KMS-11 (cell line): ENCODE measurements at regions not wholly inside any gene's neighbourhood (a gene's known extent, or its start where the extent isn't known, plus 50 kb on each side); places are given as distances from the start of the nearest gene placed in this dataset.

Experiments used
- H2AFZ ChIP-seq: fragments of 200-600 bp; sonication (generic); 2 replicates; pipeline ENCODE4 v1.6.1; 2016; ENCODE audit warnings: antibody characterized with exemption, mixed run types, low read depth
- H3K27ac ChIP-seq: fragments of 200-600 bp; sonication (generic); 2 replicates; pipeline ENCODE4 v1.6.1; 2016; ENCODE audit warnings: mild to moderate bottlenecking, mixed run types
- H3K27me3 ChIP-seq: fragments of 200-600 bp; sonication (generic); 2 replicates; pipeline ENCODE4 v1.6.1; 2017; ENCODE audit warnings: mild to moderate bottlenecking, low read depth, mixed run types, moderate library complexity; ENCODE audit not compliant: insufficient read depth
- H3K36me3 ChIP-seq: fragments of 200-600 bp; sonication (generic); 2 replicates; pipeline ENCODE4 v1.6.1; 2017; ENCODE audit warnings: mild to moderate bottlenecking, mixed run types; ENCODE audit not compliant: insufficient read depth
- H3K4me1 ChIP-seq: fragments of 200-600 bp; sonication (generic); 2 replicates; pipeline ENCODE4 v1.6.1; 2016; ENCODE audit warnings: mild to moderate bottlenecking, low read depth, mixed run types; ENCODE audit not compliant: poor library complexity, severe bottlenecking
- H3K4me2 ChIP-seq: fragments of 200-600 bp; sonication (generic); 2 replicates; pipeline ENCODE4 v1.7.0; 2016; ENCODE audit warnings: mild to moderate bottlenecking, mixed run types
- H3K4me3 ChIP-seq: fragments of 200-600 bp; sonication (generic); IDR thresholded peaks from 2 replicates; pipeline ENCODE4 v1.6.1; 2017; ENCODE audit warnings: low read depth, low read length, mixed read lengths; ENCODE audit not compliant: insufficient read depth
- H3K79me2 ChIP-seq: fragments of 200-600 bp; sonication (generic); 2 replicates; pipeline ENCODE4 v1.6.1; 2016; ENCODE audit warnings: low read depth, mixed run types; ENCODE audit not compliant: insufficient read depth
- H3K9ac ChIP-seq: fragments of 200-600 bp; sonication (generic); 2 replicates; pipeline ENCODE4 v1.6.1; 2016; ENCODE audit warnings: mild to moderate bottlenecking, mixed run types
- H4K20me1 ChIP-seq: fragments of 200-600 bp; sonication (generic); 2 replicates; pipeline ENCODE4 v1.6.1; 2016; ENCODE audit warnings: mild to moderate bottlenecking, mixed run types; ENCODE audit not compliant: insufficient read depth
- TF ChIP-seq, protein P1 (sequence below): fragments of 200-600 bp; sonication (generic); conservative IDR thresholded peaks from 2 replicates; pipeline ENCODE4 v1.6.1; 2017; ENCODE audit warnings: low read depth, mild to moderate bottlenecking, antibody characterized with exemption, low read length, moderate library complexity, mixed read lengths

DNA sequence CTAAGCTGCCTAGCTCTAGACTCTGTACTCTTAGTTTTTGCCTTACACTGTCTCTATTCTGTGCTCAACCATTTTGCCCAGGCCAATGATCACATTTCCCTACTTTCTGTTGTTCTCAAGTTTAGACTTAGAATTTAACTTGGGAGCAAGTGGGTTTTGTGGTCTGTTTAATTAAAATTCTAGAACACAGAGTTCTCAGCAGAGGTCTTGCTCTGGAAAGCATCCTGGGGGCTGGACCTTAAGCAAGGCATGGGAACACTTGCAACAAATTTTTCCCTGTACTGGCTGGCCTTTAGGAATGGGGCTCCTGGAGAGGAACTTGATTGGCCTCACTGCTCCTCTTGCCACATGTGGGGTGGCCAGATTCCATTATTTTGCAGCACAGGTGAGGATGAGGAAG, 236.3 kb upstream of the LRTM1 start:
- Histone ChIP-seq H3K27ac (no peak overlapping the region), H3K27me3 (no peaks in the 10 kb centered on the region), H3K36me3 (no peaks in the 10 kb centered on the region), H4K20me1 (no peaks in the 10 kb centered on the region), H3K79me2 (no peaks in the 10 kb centered on the region), H3K9ac (no peak overlapping the region), H3K4me1 (no peaks in the 10 kb centered on the region), H3K4me2 (no peak overlapping the region), H2AFZ (no peak overlapping the region), H3K4me3 (no peak overlapping the region)
- TF ChIP-seq, protein P1, sequence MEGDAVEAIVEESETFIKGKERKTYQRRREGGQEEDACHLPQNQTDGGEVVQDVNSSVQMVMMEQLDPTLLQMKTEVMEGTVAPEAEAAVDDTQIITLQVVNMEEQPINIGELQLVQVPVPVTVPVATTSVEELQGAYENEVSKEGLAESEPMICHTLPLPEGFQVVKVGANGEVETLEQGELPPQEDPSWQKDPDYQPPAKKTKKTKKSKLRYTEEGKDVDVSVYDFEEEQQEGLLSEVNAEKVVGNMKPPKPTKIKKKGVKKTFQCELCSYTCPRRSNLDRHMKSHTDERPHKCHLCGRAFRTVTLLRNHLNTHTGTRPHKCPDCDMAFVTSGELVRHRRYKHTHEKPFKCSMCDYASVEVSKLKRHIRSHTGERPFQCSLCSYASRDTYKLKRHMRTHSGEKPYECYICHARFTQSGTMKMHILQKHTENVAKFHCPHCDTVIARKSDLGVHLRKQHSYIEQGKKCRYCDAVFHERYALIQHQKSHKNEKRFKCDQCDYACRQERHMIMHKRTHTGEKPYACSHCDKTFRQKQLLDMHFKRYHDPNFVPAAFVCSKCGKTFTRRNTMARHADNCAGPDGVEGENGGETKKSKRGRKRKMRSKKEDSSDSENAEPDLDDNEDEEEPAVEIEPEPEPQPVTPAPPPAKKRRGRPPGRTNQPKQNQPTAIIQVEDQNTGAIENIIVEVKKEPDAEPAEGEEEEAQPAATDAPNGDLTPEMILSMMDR, result no peak

DNA sequence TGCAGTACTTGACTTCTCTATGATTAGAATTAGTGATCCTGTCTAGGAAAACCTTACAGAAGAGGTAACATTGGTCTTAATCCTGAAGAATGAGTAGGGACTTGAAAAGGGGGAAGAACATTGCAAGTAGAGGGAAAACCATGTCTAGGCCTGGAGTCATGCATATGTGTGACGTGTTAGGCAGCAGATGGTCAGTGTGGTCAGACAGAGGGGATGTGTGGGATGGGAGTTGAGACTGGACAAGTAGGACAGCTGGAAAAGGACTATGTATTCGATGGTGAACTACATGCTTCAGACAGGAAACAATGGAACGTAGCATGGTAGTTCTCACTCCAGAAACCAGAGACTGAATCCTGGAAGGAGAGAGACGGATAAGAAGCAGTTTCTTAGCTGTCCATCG, 235.6 kb upstream of the LRTM1 start:
- Histone ChIP-seq H3K4me3 (no peak overlapping the region), H3K79me2 (no peaks in the 10 kb centered on the region), H3K27ac (no peak overlapping the region), H2AFZ (no peak overlapping the region), H3K27me3 (no peaks in the 10 kb centered on the region), H3K4me1 (no peaks in the 10 kb centered on the region), H3K9ac (no peak overlapping the region), H4K20me1 (no peaks in the 10 kb centered on the region), H3K4me2 (no peak overlapping the region), H3K36me3 (no peaks in the 10 kb centered on the region)
- TF ChIP-seq, protein P1, result no peak

- no peak overlapping the region for H3K4me3 ChIP-seq
- H3K36me3 ChIP-seq, result no peaks in the 10 kb centered on the region
- TF ChIP-seq, protein P1, result no peak
- H3K4me1 ChIP-seq, result no peaks in the 10 kb centered on the region
- H4K20me1 ChIP-seq, result no peaks in the 10 kb centered on the region
- H3K27ac ChIP-seq, result no peak overlapping the region
- no peak overlapping the region for H2AFZ ChIP-seq
- no peak overlapping the region for H3K4me2 ChIP-seq
- no peak overlapping the region for H3K9ac ChIP-seq
- H3K79me2 ChIP-seq, result no peaks in the 10 kb centered on the region
- no peaks in the 10 kb centered on the region for H3K27me3 ChIP-seq
Measured at GRCh38 chr3:55162031-55162795, 234.4 kb upstream of the LRTM1 start.

GRCh38 chr3:55161231-55161630, 233.4 kb upstream of the LRTM1 start:
- H3K27ac ChIP-seq, result no peak overlapping the region
- no peaks in the 10 kb centered on the region for H3K4me1 ChIP-seq
- H3K4me3 ChIP-seq, result no peak overlapping the region
- TF ChIP-seq, protein P1, result no peak
- H3K9ac ChIP-seq, result no peak overlapping the region
- no peaks in the 10 kb centered on the region for H3K36me3 ChIP-seq
- no peak overlapping the region for H2AFZ ChIP-seq
- H3K79me2 ChIP-seq, result no peaks in the 10 kb centered on the region
- no peaks in the 10 kb centered on the region for H3K27me3 ChIP-seq
- no peaks in the 10 kb centered on the region for H4K20me1 ChIP-seq
- no peak overlapping the region for H3K4me2 ChIP-seq
